NB4 (cell line): ENCODE measurements at regions not wholly inside any gene's neighbourhood (a gene's known extent, or its start where the extent isn't known, plus 50 kb on each side); places are given as distances from the start of the nearest gene placed in this dataset.
"Not testable (repeated sequence)": the region's sequence is repeated elsewhere in the genome, so short reads cannot be mapped to it uniquely, and the experiment has no call there.

Experiments
- DNase-seq: peaks from one replicate; pipeline ENCODE4 v3.0.0; 2010; ENCODE audit warnings: low read depth
- H3K4me3 ChIP-seq: one replicate; pipeline ENCODE4 v1.5.1; 2011; ENCODE audit warnings: mild to moderate bottlenecking, low read depth, low read length, moderate library complexity
- CTCF ChIP-seq: IDR thresholded peaks from one replicate; pipeline ENCODE4 v1.5.1; 2012; ENCODE audit warnings: low read depth, low read length
- MYC ChIP-seq: IDR thresholded peaks from 2 replicates; pipeline ENCODE4 v1.6.1; 2011; ENCODE audit warnings: low read depth, low read length
- POLR2A ChIP-seq: IDR thresholded peaks from 2 replicates; pipeline ENCODE4 v1.6.1; 2011; ENCODE audit warnings: mild to moderate bottlenecking; ENCODE audit not compliant: insufficient read length; ENCODE audit errors: extremely low read depth
- TF ChIP-seq, protein P1 (sequence below): IDR thresholded peaks from 2 replicates; pipeline ENCODE4 v1.6.1; 2011; ENCODE audit warnings: low read depth, low read length

DNA sequence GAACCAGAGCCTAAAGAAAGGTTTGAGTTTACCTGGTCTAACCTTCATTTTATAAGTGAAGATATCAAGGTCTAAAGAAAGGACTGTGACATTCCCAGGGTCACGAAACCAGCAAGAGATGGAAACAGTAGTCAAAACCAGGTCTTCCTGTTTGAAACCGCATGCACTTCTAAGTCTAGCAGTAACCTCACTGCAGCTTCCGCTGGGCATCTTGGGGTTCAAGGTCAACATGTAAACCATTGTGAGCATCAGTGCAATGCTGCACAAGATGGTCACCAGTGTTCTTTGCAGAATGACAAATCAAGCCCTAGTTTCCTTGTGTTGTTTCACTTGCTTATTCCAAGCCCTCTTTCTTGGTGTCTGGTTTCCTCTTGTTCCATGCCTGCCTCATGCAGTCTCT lies 292.9 kb upstream of the MEX3C start:
- no peak for DNase-seq
- no peak overlapping the region for H3K4me3 ChIP-seq
- no peak for TF ChIP-seq POLR2A
- TF ChIP-seq, protein P1, sequence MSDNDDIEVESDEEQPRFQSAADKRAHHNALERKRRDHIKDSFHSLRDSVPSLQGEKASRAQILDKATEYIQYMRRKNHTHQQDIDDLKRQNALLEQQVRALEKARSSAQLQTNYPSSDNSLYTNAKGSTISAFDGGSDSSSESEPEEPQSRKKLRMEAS = no peak
- TF ChIP-seq CTCF = no peak
- no peak for TF ChIP-seq MYC

- no peak for TF ChIP-seq MYC
- TF ChIP-seq, protein P1 = no peak
- DNase-seq = no peak
- no peak overlapping the region for H3K4me3 ChIP-seq
Observed at GRCh38 chr18:51490860-51491259, 293.4 kb upstream of the MEX3C start.

- no peak overlapping the region for H3K4me3 ChIP-seq
- no peak for DNase-seq
- TF ChIP-seq CTCF = no peak
- no peak for TF ChIP-seq POLR2A
- no peak for TF ChIP-seq MYC
- TF ChIP-seq, protein P1 = no peak
Observed at GRCh38 chr18:51491678-51492372, 294.3 kb upstream of the MEX3C start.

DNA sequence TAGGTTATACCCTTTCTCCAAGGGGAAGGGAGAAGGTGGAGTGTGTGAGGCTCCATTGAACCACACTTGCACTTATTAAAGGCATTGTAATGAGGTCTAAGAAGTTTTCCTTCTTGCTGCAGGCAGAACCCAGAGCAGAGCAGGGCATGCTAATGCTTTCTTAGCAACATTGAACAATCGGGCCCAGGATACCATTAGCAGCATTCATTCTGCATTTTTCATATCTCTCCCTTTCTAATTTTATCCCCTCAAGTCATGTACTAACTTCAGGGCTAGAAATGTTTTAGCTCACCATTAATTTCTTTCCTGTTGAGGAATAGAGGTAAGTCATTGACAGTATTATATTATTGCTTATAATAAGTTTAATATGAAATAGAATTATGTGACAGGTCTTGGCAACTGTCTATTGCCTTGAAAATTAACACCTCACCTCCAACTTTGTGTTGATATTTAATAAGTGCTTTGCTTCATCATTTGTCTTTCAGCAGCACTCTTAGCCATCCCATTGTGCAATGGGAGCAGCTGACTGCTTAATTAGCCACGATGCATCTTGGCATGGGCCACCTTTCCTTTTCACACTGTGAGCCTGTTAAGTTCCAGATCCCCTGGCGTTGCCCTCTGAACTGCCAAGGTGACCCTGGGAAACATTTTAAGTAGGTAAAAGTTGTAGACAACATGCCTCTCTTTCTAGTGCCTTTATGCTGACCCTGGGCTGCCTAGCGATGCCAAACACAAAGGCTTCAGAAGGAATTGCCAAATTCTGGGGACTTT lies 300.8 kb upstream of the MEX3C start:
- no peak for TF ChIP-seq CTCF
- TF ChIP-seq, protein P1 = no peak
- no peak for TF ChIP-seq POLR2A
- no peak for TF ChIP-seq MYC
- no peak for DNase-seq

GRCh38 chr18:51503351-51503750 lies 305.9 kb upstream of the MEX3C start:
- no peak for DNase-seq
- no peak for TF ChIP-seq MYC
- no peak for TF ChIP-seq CTCF
- TF ChIP-seq, protein P1 = no peak
- TF ChIP-seq POLR2A = no peak
- no peak overlapping the region for H3K4me3 ChIP-seq

More for the DNA sequence above, 300.8 kb upstream of the MEX3C start:
- no peak overlapping the region for H3K4me3 ChIP-seq

DNA sequence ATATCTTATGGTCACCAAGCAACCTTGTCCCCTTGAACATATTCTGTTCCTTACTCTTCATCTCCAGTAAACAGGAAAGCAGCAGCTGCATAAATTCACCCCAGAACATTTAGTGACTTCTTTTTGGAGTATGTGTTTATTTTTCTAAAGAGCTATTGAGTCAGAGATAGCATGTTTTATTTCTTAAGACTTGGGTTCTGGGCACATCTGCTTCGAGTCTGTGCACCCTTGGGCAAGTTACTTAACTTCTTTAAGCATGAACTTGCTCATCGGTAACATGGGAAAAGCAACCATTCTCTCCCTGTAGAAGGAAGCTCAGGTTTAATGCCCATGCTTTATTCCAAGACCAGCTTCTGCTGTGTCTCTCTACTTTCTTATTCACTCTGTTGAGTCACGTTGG lies 309.3 kb upstream of the MEX3C start:
- no peak for TF ChIP-seq MYC
- DNase-seq = no peak

GRCh38 chr18:51508410-51508809 lies 310.9 kb upstream of the MEX3C start:
- H3K4me3 ChIP-seq, DNase-seq: not testable (repeated sequence)

More for the DNA sequence above, 309.3 kb upstream of the MEX3C start:
- H3K4me3 ChIP-seq = no peak overlapping the region
